22Rv1 (cell line): ENCODE measurements at regions not wholly inside any gene's neighbourhood (a gene's known extent, or its start where the extent isn't known, plus 50 kb on each side); places are given as distances from the start of the nearest gene placed in this dataset.

Source experiments
- H3K27ac ChIP-seq: fragments of 450-650 bp; 2 replicates; pipeline ENCODE4 v1.5.1; 2017
- CTCF ChIP-seq: fragments of 450-650 bp; IDR thresholded peaks from 2 replicates; pipeline ENCODE4 v1.5.1; 2017; ENCODE audit warnings: mild to moderate bottlenecking
- ZFX ChIP-seq: fragments of 450-650 bp; IDR thresholded peaks from 2 replicates; pipeline ENCODE4 v1.6.1; 2017; ENCODE audit warnings: antibody characterized with exemption, borderline replicate concordance

- no peak overlapping the region for H3K27ac ChIP-seq
- TF ChIP-seq ZFX (no peak), CTCF (no peak)
Observed at GRCh38 chr21:25304611-25305010, 302.7 kb downstream of the MRPL39 start.

GRCh38 chr21:25300632-25301031 lies 306.6 kb downstream of the MRPL39 start:
- TF ChIP-seq CTCF = no peak
- no peak for TF ChIP-seq ZFX
- H3K27ac ChIP-seq = no peak overlapping the region

GRCh38 chr21:25298512-25299491 lies 308.5 kb downstream of the MRPL39 start:
- H3K27ac ChIP-seq = no peak overlapping the region
- no peak for TF ChIP-seq ZFX
- TF ChIP-seq CTCF = no peak

- H3K27ac ChIP-seq = peak overlapping the region; percentile 40; the same call in 1 of the 2 replicates
- no peak for TF ChIP-seq CTCF
- no peak for TF ChIP-seq ZFX
Observed at GRCh38 chr21:25297117-25297516, 310.2 kb downstream of the MRPL39 start.

- H3K27ac ChIP-seq = peak overlapping the region; percentile 40
- no peak for TF ChIP-seq CTCF
- no peak for TF ChIP-seq ZFX
Observed at GRCh38 chr21:25296252-25296651, 311.0 kb downstream of the MRPL39 start.

GRCh38 chr21:25292396-25292795 lies 314.9 kb downstream of the MRPL39 start:
- TF ChIP-seq CTCF (no peak), ZFX (no peak)
- no peak overlapping the region for H3K27ac ChIP-seq

GRCh38 chr21:25283720-25284119 lies 323.6 kb downstream of the MRPL39 start:
- no peak overlapping the region for H3K27ac ChIP-seq
- TF ChIP-seq CTCF = peak; percentile 77
- TF ChIP-seq ZFX = no peak
